AG04450 (cell line): ENCODE measurements at regions not wholly inside any gene's neighbourhood (a gene's known extent, or its start where the extent isn't known, plus 50 kb on each side); places are given as distances from the start of the nearest gene placed in this dataset.

Experiments
- CTCF ChIA-PET: fragments of 300-600, 350-600 bp; formaldehyde crosslinking; extraction: SDS; loops from one replicate; lab custom pipeline; 2022; ENCODE audit warnings: antibody characterized with exemption, inconsistent platforms; lab: Charles Lee
- POLR2A ChIA-PET: fragments of 350-600 bp; formaldehyde crosslinking; extraction: SDS; loops from one replicate; lab custom pipeline; 2021; ENCODE audit warnings: antibody characterized with exemption, inconsistent platforms; lab: Yijun Ruan, JAX
- DNase-seq: peaks from one replicate; pipeline ENCODE4 v3.0.0-alpha.2; 2011; ENCODE audit warnings: low read depth, low spot score
- H3K27ac ChIP-seq: one replicate; pipeline ENCODE4 v1.5.1; 2012; ENCODE audit warnings: low read depth, low read length, control low read depth
- H3K27me3 ChIP-seq: one replicate; pipeline ENCODE4 v1.6.0; 2012; ENCODE audit warnings: low read length; ENCODE audit not compliant: control insufficient read depth, insufficient read depth
- H3K4me3 ChIP-seq: 2 replicates; pipeline ENCODE4 v1.5.1; 2011; ENCODE audit warnings: mild to moderate bottlenecking, low read depth, low read length, control low read depth
- H3K9me3 ChIP-seq: 2 replicates; pipeline ENCODE4 v1.5.1; 2012; ENCODE audit warnings: low read length; ENCODE audit not compliant: control insufficient read depth, insufficient read depth
- TF ChIP-seq, protein P1 (sequence below): IDR thresholded peaks from 2 replicates; pipeline ENCODE4 v1.5.1; 2011; ENCODE audit warnings: low read depth, low read length, control low read depth, inconsistent platforms

- H3K4me3 ChIP-seq = no peak overlapping the region
- POLR2A ChIA-PET = no interaction called here
- CTCF ChIA-PET = interaction anchor here (0.6 to 1.4 kb wide), 3 partner anchors 20 to 534 kb away, joined by 3 read pairs; no protein-coding TSS in a partner anchor
- H3K9me3 ChIP-seq = no peaks in the 10 kb centered on the region
- DNase-seq = no peak
- peaks cover 21% of the 10 kb centered on the region for H3K27me3 ChIP-seq
- TF ChIP-seq, protein P1, sequence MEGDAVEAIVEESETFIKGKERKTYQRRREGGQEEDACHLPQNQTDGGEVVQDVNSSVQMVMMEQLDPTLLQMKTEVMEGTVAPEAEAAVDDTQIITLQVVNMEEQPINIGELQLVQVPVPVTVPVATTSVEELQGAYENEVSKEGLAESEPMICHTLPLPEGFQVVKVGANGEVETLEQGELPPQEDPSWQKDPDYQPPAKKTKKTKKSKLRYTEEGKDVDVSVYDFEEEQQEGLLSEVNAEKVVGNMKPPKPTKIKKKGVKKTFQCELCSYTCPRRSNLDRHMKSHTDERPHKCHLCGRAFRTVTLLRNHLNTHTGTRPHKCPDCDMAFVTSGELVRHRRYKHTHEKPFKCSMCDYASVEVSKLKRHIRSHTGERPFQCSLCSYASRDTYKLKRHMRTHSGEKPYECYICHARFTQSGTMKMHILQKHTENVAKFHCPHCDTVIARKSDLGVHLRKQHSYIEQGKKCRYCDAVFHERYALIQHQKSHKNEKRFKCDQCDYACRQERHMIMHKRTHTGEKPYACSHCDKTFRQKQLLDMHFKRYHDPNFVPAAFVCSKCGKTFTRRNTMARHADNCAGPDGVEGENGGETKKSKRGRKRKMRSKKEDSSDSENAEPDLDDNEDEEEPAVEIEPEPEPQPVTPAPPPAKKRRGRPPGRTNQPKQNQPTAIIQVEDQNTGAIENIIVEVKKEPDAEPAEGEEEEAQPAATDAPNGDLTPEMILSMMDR = no peak
- H3K27ac ChIP-seq = no peak overlapping the region
Observed at GRCh38 chr9:113756476-113757192, 119.5 kb upstream of the ZNF618 start.

DNA sequence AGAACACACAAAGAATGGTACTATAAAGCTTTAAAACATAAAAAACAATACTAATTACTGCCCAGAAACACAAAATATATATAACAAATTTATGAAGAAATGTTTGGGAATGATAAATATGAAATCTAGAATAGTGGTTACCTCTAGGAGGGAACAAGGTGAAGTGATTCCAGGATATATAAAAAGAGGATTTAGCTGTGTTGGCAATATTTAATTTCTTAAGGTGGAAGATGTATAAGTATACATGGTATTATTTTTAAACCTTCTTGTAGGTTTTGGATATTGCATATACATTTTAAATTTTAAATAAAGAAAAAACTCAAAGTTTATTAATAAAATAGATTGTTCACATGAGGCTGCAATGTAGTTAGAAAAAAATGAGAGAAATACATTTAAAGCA, 112.7 kb upstream of the ZNF618 start:
- ChIA-PET POLR2A (no interaction called here), CTCF (interaction anchor here (1.0 to 1.2 kb wide), 2 partner anchors 26 to 44 kb away, joined by 3 to 4 read pairs; no protein-coding TSS in a partner anchor)
- DNase-seq = no peak
- TF ChIP-seq, protein P1 = no peak
- H3K27me3 ChIP-seq = peaks cover 23% of the 10 kb centered on the region
- H3K4me3 ChIP-seq = no peak overlapping the region
- H3K9me3 ChIP-seq = no peaks in the 10 kb centered on the region
- no peak overlapping the region for H3K27ac ChIP-seq

DNA sequence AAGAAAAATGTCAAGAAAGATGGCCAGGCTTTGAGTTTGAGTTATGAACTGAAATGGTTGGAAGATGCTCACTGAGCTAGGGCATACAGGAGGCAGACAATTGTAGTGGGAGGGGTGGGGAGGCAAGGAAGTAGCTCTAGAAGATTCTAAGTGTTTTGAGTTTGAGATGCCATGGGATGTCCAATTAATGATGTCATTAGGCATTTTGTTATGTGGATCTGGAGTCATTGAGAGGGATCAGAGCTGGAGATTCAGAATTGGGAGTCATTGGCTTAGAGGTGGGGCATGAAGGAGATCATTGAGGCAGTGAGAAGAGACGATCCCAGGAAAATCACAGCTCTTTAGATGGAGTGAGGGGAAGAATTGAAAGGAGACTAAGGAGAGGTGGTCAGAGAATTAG, 111.5 kb upstream of the ZNF618 start:
- Histone ChIP-seq H3K27ac (no peak overlapping the region), H3K27me3 (peaks cover 32% of the 10 kb centered on the region), H3K4me3 (no peak overlapping the region), H3K9me3 (no peaks in the 10 kb centered on the region)
- DNase-seq = no peak
- POLR2A ChIA-PET = no interaction called here
- TF ChIP-seq, protein P1 = no peak
- CTCF ChIA-PET = no interaction called here

DNA sequence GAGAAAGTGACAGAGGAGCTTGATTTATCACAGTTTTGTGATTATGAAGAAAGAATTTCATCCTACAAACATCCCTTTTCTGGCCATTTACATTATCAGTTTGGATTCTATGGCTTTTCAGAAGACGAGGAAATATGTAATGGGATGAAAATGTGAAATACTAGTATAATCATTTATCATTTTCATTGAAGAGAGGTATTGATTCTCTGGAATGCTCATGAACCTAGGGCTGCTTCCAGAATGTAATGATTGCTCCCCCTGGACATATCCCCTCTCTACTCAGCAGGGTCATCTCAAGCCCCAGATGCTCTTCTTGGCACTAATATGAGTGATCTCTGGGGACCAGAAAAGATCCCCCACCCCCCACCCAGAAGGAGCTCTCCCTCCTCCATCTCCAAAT, 106.7 kb upstream of the ZNF618 start:
- no peak for DNase-seq
- Histone ChIP-seq H3K27me3 (peaks cover 56% of the 10 kb centered on the region), H3K9me3 (no peaks in the 10 kb centered on the region), H3K4me3 (no peak overlapping the region), H3K27ac (no peak overlapping the region)
- CTCF ChIA-PET = no interaction called here
- POLR2A ChIA-PET = no interaction called here
- TF ChIP-seq, protein P1 = no peak

DNA sequence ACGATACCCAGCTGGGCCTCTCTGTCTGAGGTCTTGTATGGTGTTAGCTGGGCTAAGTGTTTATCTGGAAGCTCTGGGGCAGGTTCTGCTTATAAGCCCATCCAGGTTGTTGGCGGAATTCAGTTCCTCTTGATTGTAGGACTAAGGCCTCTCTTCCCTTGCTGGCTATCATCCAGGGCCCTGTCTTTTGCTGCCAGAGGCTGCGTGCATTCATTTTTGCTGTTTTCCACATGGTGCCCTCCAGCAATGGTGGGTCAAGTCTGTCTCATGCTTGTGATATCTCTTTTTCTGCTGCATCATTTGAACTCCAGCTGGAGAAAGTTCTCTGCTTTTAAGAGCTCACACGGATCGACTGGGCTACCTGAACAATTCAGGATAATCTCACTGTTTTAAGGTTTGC, 105.7 kb upstream of the ZNF618 start:
- CTCF ChIA-PET = no interaction called here
- H3K4me3 ChIP-seq = no peak overlapping the region
- TF ChIP-seq, protein P1 = no peak
- H3K27ac ChIP-seq = no peak overlapping the region
- no peaks in the 10 kb centered on the region for H3K9me3 ChIP-seq
- H3K27me3 ChIP-seq = peaks cover 55% of the 10 kb centered on the region
- POLR2A ChIA-PET = no interaction called here
- no peak for DNase-seq
